HG03520 (cell line): ENCODE measurements at regions not wholly inside any gene's neighbourhood (a gene's known extent, or its start where the extent isn't known, plus 50 kb on each side); places are given as distances from the start of the nearest gene placed in this dataset.

Experiments used
- ATAC-seq: cut with Tn5 transposase; IDR thresholded peaks from one replicate; pipeline ENCODE4 v1.9.1; 2021; ENCODE audit warnings: mild to moderate bottlenecking, moderate library complexity; ENCODE audit not compliant: unreplicated experiment

DNA sequence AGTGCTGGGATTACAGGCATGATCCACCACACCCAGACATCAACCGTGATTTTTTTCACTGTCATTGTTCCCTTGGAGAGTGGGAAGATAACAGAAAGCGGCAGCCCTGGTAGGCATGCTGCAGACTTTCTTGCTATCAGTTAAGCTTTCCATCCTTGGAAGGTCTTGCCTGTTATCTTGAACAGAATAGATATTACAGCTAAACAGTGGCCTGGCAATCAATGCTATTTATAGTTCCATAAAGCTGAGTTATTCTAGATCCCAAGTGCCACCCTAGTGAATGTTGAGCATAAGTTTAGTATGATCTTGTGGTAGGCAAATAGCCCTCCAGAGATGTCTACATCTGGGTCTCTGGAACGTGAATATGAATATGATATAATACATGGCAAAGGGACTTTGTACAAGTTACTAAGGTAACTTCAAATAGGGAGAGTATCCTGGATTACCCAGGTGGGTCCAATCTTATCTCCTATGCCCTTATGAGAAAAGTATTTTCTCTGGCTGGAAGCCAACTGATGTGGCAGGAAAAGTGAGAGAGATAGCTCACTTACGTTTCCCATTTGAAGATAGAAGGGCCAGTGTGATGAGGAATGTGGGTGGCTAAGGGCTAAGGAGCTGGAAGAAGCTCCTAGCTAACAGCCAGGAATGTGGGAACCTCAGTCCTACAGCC is 609.1 kb upstream of the IGFBP3 start:
- no peak for ATAC-seq

DNA sequence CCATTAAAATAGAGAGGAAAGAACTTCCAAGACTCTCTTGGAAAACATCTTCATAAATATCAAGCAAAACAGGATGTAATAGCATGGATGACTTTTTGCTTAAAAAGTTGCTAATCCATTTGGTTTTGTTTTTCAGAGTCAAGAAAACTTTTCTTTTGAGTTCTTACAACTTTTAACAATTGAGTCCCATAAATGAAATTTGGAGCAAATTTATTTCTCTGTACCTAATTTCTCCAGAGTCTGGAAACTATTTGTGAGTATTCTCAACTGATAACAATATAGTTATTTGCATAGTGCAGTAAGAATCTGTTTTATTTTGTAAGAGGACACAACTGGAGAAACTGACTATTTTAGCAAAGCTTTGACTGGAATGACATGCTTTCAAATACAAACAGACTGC is 606.3 kb upstream of the IGFBP3 start:
- no peak for ATAC-seq

DNA sequence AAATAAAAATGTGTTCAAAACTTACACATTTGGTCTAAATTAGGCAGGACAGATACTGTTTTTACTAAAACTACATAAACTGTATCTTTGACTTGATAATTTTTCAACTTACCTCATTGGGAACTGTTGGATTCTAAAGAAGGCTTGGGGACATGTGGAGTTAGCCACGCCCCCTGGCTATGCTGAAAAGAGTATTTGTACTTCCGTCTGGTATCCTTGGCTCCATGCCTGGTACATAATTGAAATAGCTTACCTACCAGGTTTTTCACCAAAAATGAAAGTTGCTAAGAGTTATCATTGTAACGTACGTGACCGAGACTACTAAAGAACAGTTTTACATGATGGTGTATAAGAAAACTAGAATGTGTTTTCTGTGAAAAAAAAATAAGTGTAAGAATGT is 604.8 kb upstream of the IGFBP3 start:
- no peak for ATAC-seq

DNA sequence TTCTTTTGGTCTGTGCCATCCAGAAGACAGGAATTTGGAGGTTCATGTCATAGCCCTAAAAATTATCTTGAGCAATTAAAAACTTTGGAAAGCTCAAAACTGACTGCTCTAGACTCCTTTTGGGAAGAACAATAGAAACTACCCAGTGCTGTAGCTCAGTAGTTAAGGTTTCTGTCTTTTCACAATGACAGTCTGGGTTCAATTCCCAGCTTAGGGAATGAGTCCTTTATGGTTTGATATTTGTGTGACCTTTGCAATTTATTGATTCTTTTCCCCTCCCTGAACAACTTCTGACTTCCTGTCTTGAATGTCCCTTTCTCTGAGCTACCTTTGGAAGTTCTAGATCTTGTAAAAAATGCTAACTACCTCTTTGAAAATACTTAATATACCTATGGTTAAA is 603.3 kb upstream of the IGFBP3 start:
- ATAC-seq, result no peak

DNA sequence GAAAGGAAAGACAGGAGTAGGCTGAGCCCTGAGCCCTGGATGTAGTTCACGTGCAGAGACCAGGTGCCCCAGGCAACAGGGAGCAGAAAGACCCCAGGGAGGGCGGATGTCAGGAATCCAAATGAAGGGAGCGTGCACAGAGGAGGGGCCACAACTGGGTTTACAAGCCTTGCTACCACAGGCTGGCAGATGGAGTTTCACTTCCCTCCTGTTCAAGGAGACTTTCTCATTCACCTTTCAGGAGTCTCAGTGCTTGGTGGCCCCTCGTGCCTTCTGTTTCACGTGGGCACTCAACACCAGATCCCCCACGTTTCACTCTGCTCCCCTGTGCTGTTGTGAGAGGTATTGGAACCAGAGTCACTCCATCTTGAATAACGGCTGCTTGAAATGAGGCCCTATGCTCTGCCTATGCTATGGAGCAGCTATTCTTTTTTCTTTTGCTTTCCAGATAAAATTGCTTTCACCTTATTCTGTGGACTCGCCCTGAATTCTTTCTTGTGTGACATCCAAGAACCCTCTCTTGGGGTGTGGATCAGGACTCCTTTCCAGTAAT is 601.4 kb upstream of the IGFBP3 start:
- no peak for ATAC-seq

DNA sequence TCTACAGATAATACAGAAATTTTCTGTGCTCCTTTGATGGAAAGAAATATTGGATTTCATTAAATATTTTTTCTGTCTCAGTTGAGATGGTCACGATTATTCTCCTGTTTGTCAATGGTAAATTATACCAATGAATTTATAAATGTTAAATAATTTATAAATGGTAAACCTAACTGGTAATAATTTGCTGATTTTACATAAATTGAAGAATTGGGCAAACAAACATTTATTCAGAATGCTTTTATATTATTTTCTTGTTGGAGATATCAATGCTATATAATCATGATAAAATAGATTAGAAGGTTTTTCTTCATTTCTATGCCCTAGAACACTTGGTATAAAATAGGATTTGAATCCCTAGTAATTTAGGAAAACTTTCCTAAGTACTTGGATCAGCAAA is 597.6 kb upstream of the IGFBP3 start:
- ATAC-seq, result no peak

DNA sequence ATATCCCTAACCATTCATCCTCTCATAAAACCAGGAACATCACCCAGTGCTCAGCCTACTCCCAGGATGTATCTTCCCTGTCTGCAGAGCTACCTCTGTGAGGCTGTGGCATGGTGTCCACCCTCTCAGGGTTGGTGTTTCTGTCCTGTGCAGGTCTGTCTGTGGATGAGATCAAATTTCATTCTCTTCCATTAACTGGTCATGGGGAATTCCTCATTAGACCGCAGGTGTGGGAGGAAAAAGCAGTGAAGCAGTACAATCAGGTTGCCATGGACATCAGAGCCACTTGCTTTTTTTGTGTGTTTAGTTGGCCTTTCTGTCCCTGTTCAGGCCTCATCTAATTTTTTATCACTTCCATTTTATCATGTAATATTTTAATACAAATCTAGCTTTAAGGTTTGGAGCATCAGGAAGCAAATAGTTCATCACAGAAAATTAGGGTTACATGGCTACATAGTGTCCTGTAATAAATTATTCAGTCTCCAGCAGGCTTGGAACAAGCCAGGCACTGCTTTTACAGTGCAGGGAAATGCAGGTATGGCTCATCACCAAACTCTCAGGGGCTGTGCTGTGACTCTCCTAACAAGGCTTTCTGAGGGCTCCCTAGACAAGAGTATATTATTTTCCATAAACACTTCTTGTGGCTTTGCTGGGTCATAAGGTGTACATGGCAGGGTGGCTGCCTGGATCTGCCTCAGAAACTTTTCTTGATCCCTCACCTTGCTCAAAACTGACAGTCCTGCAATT is 594.9 kb upstream of the IGFBP3 start:
- no peak for ATAC-seq

DNA sequence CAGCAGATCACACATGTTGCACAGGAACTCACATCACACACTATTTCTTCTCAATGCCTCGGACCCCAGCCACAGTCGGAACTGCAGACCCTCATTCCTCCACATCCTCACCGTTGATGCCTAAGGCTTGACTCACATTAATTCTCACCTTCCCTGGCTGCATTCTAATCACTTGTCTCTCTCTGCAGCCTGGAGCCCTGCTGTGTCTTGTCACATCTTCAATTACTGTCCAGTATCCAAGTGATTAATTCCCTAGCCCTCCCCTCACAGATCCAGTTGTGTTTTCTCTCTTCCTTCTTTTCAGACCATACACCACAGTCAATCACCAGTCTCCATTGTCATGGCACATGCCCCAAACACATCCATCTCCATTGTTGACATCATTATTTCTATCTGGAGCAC is 592.4 kb upstream of the IGFBP3 start:
- ATAC-seq, result no peak

DNA sequence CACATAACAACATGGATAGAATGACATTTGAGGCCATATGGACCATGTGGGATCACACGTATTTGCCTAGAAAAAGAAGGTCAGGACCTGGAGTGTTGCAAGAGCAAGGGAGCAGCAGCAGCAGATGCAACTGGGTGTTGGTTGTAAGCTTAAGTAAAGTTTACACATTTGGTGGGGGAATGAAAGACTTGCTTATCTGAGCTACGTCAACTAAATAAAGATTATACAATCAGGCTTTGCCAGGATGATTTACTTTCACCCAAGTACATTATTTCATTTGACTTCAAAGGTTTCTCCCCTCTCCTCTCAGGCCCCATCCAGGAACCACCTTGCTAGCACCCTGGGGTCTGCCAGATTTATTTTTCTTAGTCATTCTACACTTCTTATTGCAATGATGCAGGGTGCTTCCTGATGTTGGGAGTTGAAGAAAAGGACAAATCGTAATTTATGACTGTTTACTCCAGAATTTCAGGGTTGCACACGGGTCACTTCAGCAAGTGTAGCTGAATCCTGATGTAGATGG is 591.9 kb upstream of the IGFBP3 start:
- ATAC-seq, result no peak

- no peak for ATAC-seq
Observed at GRCh38 chr7:46511442-46512215, 590.6 kb upstream of the IGFBP3 start.

- no peak for ATAC-seq
Observed at GRCh38 chr7:46508583-46508982, 587.5 kb upstream of the IGFBP3 start.

- ATAC-seq, result no peak
Observed at GRCh38 chr7:46507560-46507959, 586.5 kb upstream of the IGFBP3 start.

DNA sequence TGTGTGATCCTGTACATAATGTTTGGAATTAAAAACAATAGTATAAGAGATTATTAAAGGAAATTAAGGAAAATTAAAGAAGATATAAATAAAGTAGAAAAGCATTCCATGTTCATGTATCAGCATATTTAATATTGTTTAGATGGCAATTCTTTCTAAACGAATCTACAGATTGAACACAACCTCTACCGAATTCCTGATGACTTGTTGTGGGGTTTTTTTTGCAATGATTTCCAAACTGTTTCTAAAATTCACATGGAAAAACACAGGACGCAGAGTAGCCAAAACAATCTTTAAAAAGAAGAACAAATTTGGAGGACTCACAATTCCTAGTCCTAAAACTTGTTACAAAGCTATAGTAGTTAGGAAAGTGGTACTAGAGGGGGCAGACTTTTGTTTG is 573.4 kb upstream of the IGFBP3 start:
- no peak for ATAC-seq

DNA sequence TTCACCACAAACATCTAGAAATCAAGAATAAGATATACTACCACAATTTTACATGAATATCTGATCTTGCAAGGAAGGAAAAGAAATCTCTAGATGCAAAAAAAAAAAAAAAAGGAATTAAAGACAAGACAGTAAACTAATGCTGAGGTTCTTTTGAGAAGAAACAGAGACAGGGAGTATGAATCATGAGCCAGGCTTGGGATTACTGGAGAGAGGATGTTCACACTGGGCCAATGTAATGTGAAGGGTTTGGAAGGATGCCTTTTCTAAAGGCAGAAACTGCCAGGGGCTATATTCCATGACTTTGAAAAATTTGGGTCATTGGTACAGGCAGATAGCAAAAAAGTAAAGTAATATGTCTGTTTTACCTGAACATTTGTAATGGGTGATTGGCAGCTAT is 573.0 kb upstream of the IGFBP3 start:
- no peak for ATAC-seq

GRCh38 chr7:46493196-46493595 is 572.1 kb upstream of the IGFBP3 start:
- ATAC-seq, result no peak

DNA sequence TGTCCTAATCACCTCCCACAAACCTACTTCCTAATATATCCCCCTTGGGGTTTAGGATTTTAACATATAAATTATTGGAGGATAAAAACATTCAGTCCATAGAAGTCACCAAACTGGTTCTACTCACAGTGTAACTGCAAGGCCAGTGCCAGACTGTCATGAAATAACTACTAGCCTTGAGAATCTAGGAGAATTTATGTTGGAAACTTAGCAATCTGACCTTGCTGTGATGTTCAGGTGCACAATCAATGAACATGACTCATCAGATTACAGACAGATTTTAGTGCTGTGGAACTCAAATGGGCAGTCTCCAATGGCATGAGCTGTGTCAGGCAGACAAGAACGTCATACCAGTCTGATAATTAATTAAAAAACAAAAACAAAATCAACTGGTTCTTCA is 571.4 kb upstream of the IGFBP3 start:
- ATAC-seq, result no peak

DNA sequence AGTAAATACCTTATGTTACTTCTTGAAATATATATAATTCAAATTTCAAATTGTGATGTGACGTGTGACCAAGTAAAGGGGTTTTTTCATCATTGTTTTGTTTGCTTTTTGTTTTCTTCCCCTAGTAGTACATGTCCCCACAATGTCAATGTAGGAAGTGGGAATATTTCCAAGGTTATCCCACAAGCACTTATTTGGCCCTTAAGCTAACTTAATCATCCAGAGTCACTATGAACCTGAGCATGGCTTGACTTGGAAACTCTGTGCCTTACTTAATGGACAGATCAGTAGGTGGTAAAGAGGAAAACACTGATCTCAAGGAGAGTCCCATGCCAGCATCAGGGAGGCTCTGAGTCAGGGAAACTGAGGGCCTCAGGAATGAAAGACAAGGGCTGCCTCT is 569.3 kb upstream of the IGFBP3 start:
- no peak for ATAC-seq

GRCh38 chr7:46489106-46489505 is 568.0 kb upstream of the IGFBP3 start:
- ATAC-seq, result no peak

- ATAC-seq, result no peak
Observed at GRCh38 chr7:46488607-46489006, 567.5 kb upstream of the IGFBP3 start.

DNA sequence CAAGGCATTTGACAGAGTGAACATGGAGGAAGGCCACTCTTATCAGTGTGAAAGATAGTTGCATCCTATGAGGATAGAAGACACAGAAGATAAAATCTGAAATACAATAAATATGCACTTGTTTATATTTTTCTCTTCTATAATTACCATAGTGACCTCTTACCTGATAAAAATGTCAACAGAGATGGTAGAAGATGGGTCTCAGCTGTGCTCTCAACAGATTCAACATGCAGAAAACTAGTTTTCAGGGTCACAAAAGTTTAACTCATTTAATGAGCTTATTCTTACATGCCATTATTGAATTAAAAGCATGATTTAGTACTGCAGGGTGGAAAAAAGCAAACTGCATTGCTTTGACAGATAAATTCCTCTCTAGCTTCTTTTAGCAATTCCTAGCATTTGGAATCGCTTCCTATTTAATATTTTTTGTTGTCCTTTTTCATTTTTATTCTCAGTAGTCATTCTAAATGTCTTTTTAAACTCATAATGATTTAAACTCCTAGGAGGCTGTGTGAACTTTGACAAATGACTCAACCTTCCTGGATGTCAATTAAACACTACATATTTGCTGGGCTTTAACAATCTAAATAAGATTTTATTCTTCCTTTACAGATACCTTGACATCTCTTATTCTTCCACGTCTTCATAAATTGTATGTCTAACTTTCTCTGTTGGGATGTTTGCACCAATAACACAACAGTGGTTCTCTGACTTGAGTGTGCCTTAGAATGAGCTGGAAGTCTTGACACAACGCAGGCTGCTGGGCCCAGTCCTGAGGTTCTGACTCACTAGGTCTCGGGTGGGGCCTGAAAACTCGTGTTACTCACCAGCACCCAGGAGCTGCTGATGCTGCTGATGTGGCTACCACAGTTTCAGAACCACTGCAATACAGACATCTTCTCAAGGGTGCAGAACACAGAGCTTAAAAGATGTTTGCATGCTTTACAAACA is 565.5 kb upstream of the IGFBP3 start:
- ATAC-seq, result no peak
